GM18520 (cell line): ENCODE measurements at regions not wholly inside any gene's neighbourhood (a gene's known extent, or its start where the extent isn't known, plus 50 kb on each side); places are given as distances from the start of the nearest gene placed in this dataset.

Source experiments
- ATAC-seq: cut with Tn5 transposase; IDR thresholded peaks from one replicate; pipeline ENCODE4 v1.9.1; 2021; ENCODE audit not compliant: unreplicated experiment

DNA sequence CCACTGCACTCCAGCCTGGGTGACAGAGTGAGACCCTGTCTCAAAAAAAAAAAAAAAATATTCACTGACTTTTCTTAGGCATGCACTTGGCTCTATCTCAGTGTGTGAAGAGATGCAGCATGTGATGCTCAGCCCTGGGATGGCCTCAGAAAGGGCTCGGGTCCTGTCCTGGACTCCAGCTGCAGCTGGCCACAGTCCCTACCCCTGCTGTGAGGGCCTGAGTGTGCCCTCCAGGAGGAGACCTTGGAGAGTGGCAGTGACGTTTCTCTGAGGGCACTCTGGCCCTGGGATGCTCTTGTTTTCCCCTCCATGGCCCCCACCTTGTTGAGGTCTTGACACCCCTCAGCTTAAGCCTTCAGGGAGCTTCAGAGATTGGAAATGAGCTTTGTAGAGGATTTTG lies 81.9 kb upstream of the POU3F1 start:
- no peak for ATAC-seq

DNA sequence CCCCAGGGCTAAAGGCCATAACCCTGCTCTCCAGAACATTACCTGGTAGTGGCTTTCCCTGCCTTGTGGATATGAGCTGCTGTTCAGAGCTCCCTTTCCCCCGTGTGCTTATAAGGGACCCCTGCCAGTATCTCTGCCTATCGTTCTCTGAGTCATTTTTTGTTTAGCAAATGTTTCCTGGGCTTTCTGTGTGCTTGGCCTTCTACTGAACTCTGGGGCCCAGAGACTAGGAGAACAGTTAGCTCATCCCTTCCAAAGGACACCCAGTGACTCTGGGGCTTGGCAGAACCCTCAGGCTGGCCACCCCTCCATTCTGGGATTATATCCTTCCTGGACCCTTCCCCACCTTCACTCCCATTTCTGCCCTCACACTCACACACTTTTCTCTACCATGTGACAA lies 80.8 kb upstream of the POU3F1 start:
- no peak for ATAC-seq

DNA sequence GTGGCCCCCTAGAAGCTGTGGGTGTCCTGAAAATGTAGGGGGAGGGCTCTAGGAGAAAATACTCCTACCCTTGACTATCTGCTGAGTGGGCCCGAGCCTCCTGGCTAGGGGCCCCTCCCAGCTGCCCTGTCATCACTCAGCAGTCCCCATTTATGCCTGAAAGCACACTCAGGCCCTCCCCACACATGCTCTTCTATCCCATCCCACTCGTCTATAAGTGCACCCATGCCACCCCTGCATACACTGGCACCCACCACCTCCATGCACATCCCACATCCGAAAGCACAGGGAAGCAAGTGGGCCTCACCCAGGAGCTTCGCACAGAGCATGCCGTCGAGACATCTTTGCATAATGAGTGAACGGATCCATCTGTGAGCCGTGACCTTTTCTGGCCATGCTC lies 80.4 kb upstream of the POU3F1 start:
- ATAC-seq, result no peak

DNA sequence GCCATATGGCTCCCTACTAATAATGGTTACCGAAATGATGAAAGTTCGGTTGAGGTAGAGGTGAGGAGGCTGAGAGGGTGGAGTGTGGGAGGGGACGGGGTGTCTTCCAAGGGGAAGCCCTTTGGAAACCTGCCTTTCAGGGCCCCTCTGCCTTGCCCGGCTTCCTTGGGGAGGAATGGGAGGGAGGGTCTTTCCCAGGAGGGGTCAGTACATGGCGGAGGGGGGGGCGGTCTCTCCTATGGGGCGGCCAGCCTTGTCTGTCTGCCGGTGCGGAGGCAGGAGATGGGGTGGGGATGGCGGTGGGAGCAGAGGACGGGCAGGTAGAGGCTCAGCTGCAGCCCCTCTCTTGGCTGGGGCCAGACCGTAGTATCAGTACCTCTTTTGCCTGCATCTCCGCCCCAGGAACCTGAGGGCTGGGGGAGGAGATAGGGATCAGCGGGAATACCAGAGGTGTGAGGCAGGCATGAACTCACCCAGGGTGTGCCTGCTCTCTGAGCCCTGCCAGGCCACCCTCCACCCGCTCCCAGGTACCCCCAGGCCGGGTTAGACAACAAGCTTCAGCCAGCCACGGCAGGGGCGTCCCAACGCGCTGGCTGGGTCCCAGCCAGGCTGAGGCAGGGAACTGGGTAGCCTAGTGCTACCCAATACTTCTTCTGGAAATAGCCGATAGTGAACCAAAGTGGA lies 79.4 kb upstream of the POU3F1 start:
- ATAC-seq, result no peak

DNA sequence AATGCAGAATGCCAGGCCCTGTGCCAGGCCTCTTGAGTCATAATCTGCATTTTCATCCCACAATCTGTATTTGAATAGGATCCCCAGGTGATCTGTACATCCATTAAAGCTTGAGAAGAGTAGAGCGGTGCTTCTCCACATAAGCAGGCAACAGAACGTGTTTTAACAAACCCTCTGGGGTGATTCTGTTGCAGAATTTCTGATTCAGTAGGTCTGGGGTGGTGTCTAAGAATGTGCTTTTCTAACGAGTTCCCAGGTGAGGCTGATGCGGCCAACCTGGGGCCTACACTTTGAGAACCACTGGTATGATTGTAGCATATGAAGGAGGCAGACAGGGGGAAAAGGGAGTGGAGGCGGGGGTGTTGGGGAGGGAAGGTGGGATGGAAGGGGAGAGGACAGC lies 78.4 kb upstream of the POU3F1 start:
- ATAC-seq, result no peak

DNA sequence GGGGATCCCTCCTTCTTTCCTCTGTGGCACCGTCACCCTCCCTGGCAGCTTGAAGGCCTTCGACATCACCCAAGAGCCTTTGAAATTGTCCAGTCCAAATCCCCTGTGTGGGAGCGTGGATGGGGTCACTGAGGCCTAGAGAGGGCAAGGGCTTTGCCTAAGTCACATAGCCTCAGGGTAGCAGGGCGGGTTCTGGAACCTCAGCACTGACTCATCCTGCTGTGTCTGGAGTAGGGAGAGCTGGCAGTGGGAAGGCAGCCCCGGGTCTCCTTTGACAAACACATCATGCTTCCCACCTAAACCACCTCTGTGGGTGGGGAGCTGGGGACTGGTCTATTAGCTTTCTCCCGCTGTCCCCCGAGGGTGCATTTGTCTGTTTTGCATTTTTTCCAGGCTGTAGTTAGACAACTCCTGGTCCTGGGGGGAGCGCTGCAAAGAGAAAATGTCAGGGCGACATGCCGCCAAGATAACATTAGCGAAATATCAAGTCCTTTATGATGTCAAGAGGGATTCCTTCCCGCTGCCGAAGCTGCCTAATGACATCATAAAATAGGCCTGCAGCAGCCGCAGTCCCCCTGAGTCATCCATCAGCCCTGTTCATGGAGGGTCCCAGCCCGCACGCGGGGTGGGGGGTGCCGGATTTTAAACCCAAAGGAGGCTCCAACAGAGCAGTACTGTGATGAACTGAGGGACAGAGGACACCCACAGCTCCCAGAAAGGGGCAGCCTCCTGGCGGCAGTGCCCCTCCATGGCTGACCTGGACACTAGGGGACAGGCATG lies 77.0 kb upstream of the POU3F1 start:
- ATAC-seq, result no peak

DNA sequence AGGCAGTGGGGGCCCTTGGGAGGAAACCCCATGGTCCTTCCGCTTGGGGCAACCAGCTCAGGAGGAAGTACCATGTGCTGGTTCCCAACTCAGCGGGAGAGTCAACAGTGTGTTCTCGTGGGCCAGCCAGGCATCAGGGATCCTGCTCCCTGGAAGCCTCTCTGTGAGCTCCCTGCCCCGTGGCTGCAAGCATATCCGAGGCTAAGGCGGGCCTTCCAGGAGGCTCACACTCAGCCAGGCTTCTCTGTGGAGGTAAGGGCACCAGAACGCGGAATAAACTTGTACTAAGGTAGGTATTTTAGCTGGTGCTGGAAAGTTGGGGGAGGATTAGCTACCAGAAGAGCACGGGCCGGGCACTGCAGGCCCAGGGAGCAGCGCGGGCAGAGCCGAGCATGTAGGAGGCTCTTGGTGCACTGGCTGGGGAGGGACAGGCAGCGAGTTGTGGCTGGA lies 74.7 kb upstream of the POU3F1 start:
- no peak for ATAC-seq

DNA sequence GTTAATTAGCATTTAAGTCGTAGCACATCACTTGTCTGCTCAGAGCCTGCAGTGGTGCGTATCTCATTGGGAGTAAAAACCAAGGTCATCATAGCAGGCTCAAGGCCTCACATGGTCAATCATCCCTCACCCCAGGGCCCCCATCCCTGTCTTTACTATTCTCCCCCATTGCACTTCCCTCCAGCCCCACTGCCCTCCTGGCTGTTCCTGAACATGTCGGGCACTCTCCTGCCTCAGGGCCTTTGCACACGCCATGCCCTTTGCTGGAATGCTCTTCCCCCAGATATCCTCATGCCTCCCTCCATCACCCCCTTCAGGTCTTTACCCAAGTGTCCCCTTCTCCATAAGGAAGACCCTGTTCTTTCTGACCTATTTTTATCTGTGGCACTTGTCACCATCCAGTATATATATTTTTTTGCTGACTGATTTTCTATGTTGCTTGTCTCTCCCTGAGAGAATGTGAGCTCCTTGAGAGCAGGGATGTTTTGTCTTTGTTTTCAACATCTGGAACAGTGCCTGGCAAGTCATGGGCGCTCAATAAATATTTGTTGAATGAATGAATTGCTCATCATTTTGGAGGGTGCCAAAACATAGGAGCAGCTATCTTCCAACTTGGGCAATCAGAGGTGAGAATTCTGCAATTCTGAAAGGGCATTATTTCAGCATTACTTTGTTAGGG lies 74.1 kb upstream of the POU3F1 start:
- ATAC-seq, result no peak

DNA sequence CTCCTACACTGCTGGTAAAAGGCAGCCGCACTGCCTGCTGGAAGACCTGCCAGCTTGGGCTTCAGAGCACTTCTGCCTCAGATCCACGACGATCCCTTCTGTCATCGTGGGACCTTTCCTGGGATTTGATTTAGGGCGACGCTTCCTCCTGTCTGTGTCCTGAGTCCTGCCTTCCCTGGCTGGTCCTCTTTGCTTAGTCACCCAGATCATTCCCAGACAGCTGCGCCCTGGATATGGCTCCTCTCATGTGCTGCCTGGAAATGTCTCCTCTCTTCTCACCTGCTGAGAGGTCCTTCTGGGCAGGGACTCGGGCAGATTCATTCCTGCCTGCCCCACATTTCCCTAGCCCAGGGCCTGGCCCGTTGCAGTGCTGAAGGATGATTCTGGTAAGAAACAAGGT lies 72.4 kb upstream of the POU3F1 start:
- no peak for ATAC-seq

DNA sequence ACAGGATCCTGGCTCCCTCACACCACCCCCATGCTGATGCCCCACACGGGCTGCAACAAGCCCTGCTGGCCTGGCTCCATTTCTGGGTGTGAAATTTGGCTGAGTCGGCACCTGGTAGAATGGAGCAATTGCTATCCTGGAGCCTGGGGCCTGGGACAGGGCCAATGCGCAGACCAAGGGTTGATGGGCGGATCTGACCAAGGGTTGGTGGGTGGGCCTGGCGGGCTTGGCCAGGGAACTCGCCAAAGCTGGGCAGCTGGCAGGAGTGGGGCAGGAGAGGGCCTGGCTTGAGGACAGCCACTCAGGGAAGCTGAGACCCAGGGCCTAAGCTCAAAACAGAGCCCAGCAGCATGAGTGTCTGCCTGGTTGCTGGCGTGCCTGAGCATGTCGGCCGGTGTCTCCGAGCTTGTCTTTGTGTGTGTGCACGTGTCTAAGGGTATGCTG lies 70.9 kb upstream of the POU3F1 start:
- ATAC-seq, result no peak

DNA sequence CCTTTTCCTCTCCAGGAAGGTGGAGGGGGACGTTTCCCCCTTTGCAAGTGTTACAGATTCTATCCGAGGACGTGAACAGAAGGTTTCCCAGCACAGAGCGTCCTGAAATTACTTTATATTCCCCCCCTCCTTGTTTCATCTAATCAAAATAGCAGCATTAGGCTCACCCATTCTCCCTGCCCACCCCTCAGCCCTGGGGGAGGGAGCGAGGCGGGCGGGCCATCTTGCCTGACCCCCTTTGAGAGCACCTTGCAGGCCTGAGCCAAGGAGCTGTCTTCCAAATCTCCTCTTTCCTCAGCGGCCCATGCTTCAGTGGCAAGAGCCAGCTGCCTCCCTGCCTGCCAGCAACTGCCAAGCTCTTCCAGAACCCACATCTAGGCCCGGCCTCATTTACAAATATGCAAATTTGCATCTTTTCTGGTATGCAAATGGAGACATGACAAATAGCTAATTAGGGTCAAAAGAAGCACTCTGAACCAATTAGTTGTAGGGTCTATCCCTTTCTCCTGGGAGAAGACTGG lies 69.1 kb upstream of the POU3F1 start:
- ATAC-seq, result no peak

DNA sequence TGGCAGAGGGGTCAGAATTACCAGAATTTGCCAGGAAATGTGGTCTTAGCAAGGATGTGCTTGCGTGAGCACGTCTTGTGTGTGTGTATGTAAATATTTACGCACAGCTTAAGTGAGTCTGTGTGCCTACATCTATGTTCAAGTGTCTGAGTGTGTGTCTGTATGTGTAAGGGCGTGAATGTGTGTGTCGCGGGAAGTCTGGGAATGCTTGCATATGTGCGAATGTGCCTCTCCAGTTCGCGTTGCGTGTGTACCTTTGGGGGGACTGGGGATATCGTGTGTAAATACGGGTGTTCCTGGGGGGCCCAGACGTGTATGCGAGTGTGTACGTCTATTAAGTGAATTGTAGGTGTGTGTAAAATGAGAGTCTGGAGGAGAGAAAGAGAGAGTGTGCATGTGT lies 68.6 kb upstream of the POU3F1 start:
- ATAC-seq, result no peak

DNA sequence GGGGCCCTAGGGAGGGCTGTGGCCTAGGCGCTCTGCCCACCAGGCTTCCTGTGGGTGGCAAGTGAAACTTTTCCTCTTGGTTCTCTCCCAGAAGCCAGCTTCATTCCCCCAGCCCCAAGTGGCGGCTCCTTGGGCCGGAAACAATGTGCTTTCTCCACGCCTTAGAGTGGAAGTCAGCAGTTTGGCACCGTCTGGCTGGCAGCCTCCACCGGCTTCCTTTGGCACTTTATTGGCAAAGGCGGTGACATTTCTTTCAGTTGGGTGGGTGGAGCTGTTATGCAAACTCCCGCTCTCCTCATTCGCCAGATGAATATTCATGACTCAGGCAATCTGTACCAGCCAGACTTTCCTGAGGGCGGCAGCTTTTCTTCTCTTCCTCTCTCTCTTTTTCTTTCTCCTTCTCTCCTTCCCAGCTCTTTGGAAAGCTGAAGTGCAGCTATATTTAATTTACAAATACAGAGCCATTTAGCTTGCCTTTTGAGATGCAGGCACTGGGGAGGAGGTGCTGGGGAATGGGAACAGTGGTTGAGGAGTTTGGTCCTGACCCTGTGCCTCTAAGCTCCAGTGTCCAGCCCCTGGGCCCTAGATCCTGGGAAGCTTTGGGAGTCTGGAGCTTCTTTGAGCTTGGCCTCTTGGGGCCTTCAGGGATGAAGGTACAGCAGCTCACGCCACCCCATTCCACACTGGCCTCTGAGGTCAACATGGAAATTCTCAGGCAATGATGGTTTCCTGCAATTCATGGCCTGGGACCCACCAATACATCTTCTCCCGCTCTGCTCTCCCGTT lies 67.8 kb upstream of the POU3F1 start:
- ATAC-seq, result no peak

DNA sequence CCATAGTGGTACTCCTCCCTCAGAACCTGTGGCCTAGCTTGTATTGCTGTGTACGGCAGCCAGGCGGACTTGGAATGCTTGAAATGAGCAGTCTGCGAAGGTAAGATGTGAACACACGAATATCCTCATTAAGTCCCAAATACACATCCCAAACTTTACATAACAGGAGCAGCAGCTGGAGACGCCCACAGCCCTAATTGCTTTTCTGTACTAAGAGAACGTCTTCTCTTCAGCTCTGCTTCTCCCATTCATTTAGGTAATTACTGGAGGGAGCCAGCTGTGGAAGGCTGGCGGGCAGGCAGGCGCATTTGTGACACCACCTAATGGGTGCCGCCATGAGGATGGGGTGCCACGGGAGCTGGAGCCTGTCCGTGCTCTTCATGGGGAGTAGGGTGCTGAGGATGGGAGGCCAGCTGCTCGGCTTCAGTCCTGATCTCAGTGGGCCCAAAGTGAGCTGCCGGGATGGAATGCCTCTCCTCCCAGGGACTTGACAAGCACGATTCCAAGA lies 66.6 kb upstream of the POU3F1 start:
- ATAC-seq, result no peak

DNA sequence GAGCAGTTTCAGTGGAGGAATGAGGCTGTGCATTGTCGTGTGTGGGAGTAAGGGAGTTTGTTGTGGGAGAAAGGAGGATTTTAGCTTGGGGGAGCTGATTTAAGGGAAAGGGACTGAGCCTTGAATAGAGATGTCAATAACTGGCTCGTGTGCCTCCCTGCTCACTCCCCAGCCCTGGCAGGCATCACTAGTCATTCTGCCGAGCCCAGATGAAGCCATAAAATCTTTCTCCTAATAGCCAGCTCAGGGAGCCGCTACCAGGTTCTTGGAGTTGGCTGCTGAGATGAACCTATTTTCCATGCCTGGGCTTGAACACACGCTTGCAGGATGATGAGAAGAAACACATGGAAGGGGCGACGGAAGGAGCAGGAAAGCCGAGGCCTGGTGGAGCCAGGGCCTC lies 65.0 kb upstream of the POU3F1 start:
- ATAC-seq, result no peak

DNA sequence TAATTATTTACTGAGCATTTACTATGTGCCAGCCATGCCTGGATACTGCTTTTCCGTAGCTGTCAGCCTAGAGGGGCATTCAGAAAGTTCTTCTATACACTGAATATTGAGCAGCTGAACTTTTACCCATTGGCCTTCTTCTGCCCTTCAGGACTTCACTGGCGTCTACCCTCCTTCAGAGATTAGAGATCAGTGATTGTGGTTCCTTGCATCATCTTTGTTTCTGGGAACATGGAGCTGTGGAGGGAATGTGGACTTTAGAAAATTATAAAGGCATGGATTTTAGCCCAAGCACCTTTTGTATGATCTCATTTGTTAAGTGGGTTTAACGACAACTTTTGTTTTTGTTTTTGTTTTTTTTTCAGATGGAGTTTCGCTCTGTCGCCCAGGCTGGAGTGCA lies 58.7 kb upstream of the POU3F1 start:
- no peak for ATAC-seq

DNA sequence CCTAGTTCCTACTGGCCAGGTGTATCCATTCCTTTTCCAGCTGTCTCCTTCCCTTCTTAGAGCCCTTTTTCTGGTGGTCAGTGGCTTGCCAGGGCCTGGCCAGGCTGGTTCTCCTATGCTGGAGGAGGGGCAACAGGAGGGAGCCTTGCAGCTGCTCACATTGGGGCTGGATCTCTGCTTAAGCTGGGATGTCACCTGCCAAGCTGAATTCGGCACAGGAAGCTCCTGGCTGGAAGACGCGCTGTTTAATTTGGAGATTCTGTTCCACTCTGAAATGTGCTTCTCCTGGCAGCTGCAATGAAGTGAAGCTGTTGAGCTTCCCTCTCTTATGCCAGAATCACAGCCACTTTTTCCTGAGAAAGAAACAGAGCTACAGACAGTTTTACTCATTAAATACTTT lies 56.0 kb upstream of the POU3F1 start:
- no peak for ATAC-seq

DNA sequence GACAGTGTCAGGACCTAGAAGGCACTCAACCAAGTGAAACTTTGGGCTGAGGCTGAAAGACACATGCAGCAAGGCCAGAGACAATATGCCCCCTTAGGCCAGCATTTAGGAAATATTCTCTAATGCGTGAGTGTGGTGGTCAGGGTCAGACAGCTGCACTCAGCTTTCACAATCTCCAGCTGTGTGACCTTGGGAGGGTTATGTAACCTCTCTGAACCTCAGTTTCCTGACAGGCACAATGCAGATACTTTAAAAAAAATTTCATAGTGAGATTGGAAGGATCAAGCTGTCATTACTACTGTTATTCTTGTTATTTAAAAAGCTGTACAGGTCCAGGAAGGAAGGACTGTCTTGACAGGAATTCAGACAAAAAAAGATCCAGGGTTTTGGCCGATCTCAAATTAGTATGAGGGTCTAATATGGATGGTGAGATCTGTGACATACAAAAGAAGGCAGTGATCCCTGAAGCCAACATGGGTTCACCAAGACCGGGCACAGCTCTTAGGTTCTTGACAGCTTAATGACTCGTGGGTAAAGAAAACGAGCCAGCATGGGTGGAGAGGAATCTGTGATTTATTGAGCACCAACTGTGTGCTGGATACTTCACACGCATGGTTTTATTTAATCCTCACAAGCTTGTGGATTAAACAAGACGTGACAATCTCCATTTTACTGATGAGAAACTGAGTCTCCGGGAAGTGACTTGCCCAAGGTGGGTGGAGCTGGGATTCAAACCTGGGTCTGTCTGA lies 54.6 kb upstream of the POU3F1 start:
- ATAC-seq, result no peak

DNA sequence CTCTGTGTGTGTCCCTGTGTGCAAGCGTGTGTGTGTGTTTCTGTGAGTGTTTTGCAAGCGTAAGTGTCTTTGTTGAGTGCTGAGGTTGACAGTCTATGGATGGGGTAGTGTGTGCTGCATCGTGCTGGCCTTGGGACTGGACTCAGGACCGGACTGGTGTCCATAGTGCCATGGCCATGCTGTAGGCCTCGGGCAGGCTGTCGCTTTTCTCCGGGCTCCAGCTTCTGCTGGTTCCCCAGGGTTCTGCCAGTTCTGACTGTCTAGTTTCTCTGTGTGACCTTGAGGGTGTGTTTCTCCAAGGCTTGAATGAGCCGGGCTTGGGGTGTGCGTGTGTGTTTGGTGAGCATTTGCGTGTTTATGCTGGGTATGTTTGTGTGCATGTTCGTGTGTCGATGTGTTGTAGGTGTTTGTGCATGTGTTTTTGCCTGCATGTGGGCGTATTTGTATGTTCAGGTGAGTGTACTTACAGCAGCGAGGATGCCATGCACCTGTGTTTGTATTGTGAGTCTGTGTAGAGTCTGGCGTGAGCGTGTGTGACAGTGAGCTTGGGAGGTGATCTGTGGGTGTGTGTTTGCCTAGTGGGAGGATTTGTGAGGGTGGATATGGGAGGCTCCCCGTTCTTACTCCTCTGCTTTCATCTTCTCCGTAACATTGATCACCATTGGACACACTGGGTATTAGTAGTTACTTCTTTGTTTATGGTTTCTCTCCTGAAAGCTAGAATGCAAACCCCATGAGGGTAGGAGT lies 51.7 kb upstream of the POU3F1 start:
- ATAC-seq, result no peak
